ENCODE measurements at regions not wholly inside any gene's neighbourhood (a gene's known extent, or its start where the extent isn't known, plus 50 kb on each side); places are given as distances from the start of the nearest gene placed in this dataset.

DNA sequence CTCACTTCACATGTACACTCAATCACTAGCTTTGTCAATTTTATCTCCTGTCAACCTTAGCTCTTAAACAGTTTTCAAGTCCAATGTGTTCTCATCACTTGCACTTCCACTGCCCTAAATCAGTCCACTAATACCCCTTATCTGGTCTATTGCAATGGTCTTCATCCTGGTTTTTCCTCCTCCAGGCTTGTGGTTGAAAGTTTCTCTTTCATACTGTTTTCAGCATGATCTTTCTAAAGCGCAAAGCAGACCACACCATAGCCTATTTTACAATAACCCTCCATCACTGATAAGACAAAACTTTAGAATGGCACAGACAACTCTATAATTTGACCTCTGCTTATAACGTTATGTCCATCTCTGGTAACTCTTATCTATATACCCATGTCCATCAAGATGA is 62.0 kb upstream of the DDHD1 start:
- DNase-seq (ENCODE audit: low read depth) = no peak
- no peak overlapping the region for H3K4me3 ChIP-seq (ENCODE audit: low read length)

DNA sequence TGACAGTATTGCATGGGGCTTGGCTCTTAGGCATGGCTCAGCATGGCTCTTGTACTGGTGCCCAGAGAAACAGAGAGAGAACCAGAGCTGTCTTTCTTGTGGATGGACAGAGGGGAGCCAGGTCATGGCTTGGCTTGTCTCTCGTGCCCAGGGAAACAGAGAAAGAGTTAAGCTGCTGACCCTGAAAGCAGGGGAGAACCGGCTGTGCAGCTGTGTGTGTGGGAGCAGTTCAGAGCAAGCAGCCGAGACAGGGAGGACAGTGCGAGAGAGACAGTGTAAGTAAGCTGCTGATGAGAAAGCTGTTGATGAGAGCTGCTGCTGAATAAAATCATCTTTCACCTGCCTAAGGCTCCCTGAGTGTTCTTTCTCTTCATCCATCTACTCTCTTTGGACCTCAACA is 61.3 kb upstream of the DDHD1 start:
- no peak overlapping the region for H3K4me3 ChIP-seq (ENCODE audit: low read length)
- TF ChIP-seq, protein P1, sequence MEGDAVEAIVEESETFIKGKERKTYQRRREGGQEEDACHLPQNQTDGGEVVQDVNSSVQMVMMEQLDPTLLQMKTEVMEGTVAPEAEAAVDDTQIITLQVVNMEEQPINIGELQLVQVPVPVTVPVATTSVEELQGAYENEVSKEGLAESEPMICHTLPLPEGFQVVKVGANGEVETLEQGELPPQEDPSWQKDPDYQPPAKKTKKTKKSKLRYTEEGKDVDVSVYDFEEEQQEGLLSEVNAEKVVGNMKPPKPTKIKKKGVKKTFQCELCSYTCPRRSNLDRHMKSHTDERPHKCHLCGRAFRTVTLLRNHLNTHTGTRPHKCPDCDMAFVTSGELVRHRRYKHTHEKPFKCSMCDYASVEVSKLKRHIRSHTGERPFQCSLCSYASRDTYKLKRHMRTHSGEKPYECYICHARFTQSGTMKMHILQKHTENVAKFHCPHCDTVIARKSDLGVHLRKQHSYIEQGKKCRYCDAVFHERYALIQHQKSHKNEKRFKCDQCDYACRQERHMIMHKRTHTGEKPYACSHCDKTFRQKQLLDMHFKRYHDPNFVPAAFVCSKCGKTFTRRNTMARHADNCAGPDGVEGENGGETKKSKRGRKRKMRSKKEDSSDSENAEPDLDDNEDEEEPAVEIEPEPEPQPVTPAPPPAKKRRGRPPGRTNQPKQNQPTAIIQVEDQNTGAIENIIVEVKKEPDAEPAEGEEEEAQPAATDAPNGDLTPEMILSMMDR (conservative IDR thresholded peaks at IDR 0.05; ENCODE audit: low read depth, low read length) = no peak
- DNase-seq (ENCODE audit: low read depth) = no peak

More for the DNA sequence above, 62.0 kb upstream of the DDHD1 start:
- TF ChIP-seq, protein P1 (conservative IDR thresholded peaks at IDR 0.05; ENCODE audit: low read depth, low read length) = no peak

DNA sequence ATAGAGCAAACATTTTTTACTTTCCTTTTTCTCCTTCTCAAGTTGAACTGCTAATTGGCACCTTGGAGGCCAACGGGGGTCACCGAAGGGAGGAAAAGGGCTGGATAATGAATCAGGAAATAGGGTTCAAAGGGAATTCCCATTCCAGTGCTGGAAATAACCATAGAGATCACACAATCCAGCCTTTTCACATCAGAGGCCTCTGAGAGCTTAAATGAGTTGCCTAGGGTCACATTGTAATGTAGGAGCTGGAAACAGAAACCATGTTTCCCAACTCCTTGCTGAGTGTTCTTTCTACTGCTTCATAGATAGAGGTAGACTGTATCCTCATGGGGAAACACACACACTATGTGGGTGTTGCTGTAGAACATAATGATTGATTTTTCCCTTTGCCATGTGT is 60.6 kb upstream of the DDHD1 start:
- no peak overlapping the region for H3K4me3 ChIP-seq (ENCODE audit: low read length)
- TF ChIP-seq, protein P1 (conservative IDR thresholded peaks at IDR 0.05; ENCODE audit: low read depth, low read length) = no peak
- no peak for DNase-seq (ENCODE audit: low read depth)

DNA sequence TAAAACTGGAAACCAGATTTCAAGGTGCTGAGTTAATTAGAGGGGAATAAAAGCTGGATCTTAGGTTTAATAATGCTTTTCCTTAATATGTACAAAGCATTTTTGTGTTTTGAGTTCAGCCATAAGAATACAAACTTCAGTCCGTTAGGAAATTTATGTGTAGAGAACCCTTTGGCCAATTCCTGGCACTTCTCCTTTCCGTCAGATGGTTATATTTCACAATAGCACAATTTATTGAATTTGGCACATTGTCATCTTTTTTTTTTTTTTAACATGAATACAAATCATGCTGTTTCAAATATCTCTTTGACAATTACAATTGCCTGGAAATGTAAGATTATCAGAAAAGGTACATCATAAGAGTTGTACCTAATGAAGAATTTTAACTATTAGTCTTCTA is 56.2 kb upstream of the DDHD1 start:
- no peak for DNase-seq (ENCODE audit: low read depth)
- TF ChIP-seq, protein P1 (conservative IDR thresholded peaks at IDR 0.05; ENCODE audit: low read depth, low read length) = no peak

More for the DNA sequence above, 56.2 kb upstream of the DDHD1 start:
- no peak overlapping the region for H3K4me3 ChIP-seq (ENCODE audit: low read length)
